Endothelial cell of umbilical vein (primary cell): ENCODE measurements at regions not wholly inside any gene's neighbourhood (a gene's known extent, or its start where the extent isn't known, plus 50 kb on each side); places are given as distances from the start of the nearest gene placed in this dataset.

Source experiments
- BruUV-seq: library from RNA; stranded (reverse); fragments of 400-500 nt; replicated peaks from 2 replicates; lab custom pipeline; 2021; lab: Mats Ljungman, UMichigan
- CTCF ChIA-PET: fragments of 300-600, 350-600 bp; sonication (Branson Sonifier 250); formaldehyde crosslinking; loops from one replicate; lab custom pipeline; 2021; ENCODE audit warnings: antibody characterized with exemption, inconsistent platforms; lab: Charles Lee
- POLR2A ChIA-PET: fragments of 300-600, 350-600 bp; sonication (Branson Sonifier 250); formaldehyde crosslinking; loops from one replicate; lab custom pipeline; 2021; ENCODE audit warnings: antibody characterized with exemption, inconsistent platforms; lab: Charles Lee
- DNase-seq: peaks from one replicate; pipeline ENCODE4 v3.0.0-alpha.2; 2011; ENCODE audit warnings: low read depth, low spot score
- FAIRE-seq: peaks from 2 replicates; lab custom pipeline; 2011; peaks lifted over from hg19 to GRCh38; lab: Jason Lieb, UNC
- H2AFZ ChIP-seq: 2 replicates; pipeline ENCODE4 v1.6.0; 2012; ENCODE audit warnings: low read depth, low read length, control low read depth, inconsistent platforms
- H3K27ac ChIP-seq: 2 replicates; pipeline ENCODE4 v1.5.1; 2011; ENCODE audit warnings: low read depth, mild to moderate bottlenecking, control low read depth, low read length, moderate library complexity; ENCODE audit not compliant: insufficient read depth
- H3K27me3 ChIP-seq, 2 experiments: 2 replicates each; pipeline versions ENCODE4 v1.6.0 to v1.6.1; 2011; ENCODE audit warnings: low read length in 2 of 2, mixed read lengths in 1 of 2; ENCODE audit not compliant: control insufficient read depth in 2 of 2, insufficient read depth in 2 of 2
- H3K36me3 ChIP-seq, 2 experiments: 2 replicates in 1 of 2; 3 replicates in 1 of 2; pipeline ENCODE4 v1.5.1; 2011; ENCODE audit warnings: low read length in 2 of 2, mild to moderate bottlenecking in 1 of 2, moderate library complexity in 1 of 2; ENCODE audit not compliant: control insufficient read depth in 2 of 2, insufficient read depth in 2 of 2; ENCODE audit errors: extremely low read depth in 1 of 2
- H3K4me1 ChIP-seq: 3 replicates; pipeline ENCODE4 v1.5.1; 2011; ENCODE audit warnings: mild to moderate bottlenecking, low read length; ENCODE audit not compliant: control insufficient read depth, insufficient read depth; ENCODE audit errors: extremely low read depth
- H3K4me2 ChIP-seq: 2 replicates; pipeline ENCODE4 v1.6.1; 2011; ENCODE audit warnings: low read length, control low read depth, mixed read lengths; ENCODE audit not compliant: insufficient read depth
- H3K4me3 ChIP-seq, 3 experiments: fragments of 200-600 bp in 1 of 3; sonication (generic), shearing (Covaris generic) in 1 of 3; replicated peaks in 1 of 3; 2 replicates each; pipeline ENCODE4 v1.5.1; 2011 to 2016; ENCODE audit warnings: control low read depth in 3 of 3, low read length in 3 of 3, mild to moderate bottlenecking in 2 of 3, inconsistent platforms in 1 of 3, low read depth in 1 of 3, moderate library complexity in 1 of 3; ENCODE audit not compliant: insufficient read depth in 1 of 3
- H3K79me2 ChIP-seq: 2 replicates; pipeline ENCODE4 v1.6.0; 2012; ENCODE audit warnings: low read length, inconsistent platforms; ENCODE audit not compliant: control insufficient read depth, insufficient read depth
- H3K9ac ChIP-seq: replicated peaks from 2 replicates; pipeline ENCODE3; 2011; ENCODE audit warnings: low read length, control low read depth; ENCODE audit not compliant: insufficient read depth; ENCODE audit errors: extremely low read depth
- H3K9me1 ChIP-seq: replicated peaks from 3 replicates; pipeline ENCODE4 v1.6.0; 2011; ENCODE audit warnings: mild to moderate bottlenecking, low read length; ENCODE audit not compliant: control insufficient read depth, insufficient read depth; ENCODE audit errors: extremely low read depth
- H3K9me3 ChIP-seq: replicated peaks from 2 replicates; pipeline ENCODE4 v1.5.1; 2012; ENCODE audit warnings: low read length, inconsistent platforms; ENCODE audit not compliant: control insufficient read depth, insufficient read depth
- H4K20me1 ChIP-seq: replicated peaks from 2 replicates; pipeline ENCODE3; 2011; ENCODE audit warnings: mild to moderate bottlenecking, low read length; ENCODE audit not compliant: control insufficient read depth, insufficient read depth; ENCODE audit errors: extremely low read depth
- EZH2 ChIP-seq: IDR thresholded peaks from 2 replicates; pipeline ENCODE4 v1.6.1; 2012; ENCODE audit warnings: borderline replicate concordance, low read depth, mild to moderate bottlenecking, moderate library complexity, low read length, inconsistent platforms; ENCODE audit not compliant: severe bottlenecking
- FOS ChIP-seq: IDR thresholded peaks from 2 replicates; pipeline ENCODE4 v1.6.1; 2011; ENCODE audit warnings: mild to moderate bottlenecking, low read length, moderate library complexity, borderline replicate concordance; ENCODE audit not compliant: insufficient read depth
- GATA2 ChIP-seq: IDR thresholded peaks from 2 replicates; pipeline ENCODE4 v1.7.0; 2011; ENCODE audit warnings: low read depth, mild to moderate bottlenecking, moderate library complexity, mixed read lengths, low read length; ENCODE audit not compliant: insufficient read length, insufficient read depth
- JUN ChIP-seq: IDR thresholded peaks from 2 replicates; pipeline ENCODE4 v1.6.1; 2011; ENCODE audit warnings: borderline replicate concordance, low read depth; ENCODE audit not compliant: insufficient read length, insufficient read depth
- MYC ChIP-seq: IDR thresholded peaks from one replicate; pipeline ENCODE4 v1.6.1; 2011; ENCODE audit warnings: mild to moderate bottlenecking, low read depth, low read length
- POLR2A ChIP-seq: IDR thresholded peaks from 2 replicates; pipeline ENCODE4 v1.6.1; 2012; ENCODE audit warnings: low read depth, mild to moderate bottlenecking, control low read depth, low read length
- POLR2AphosphoS5 ChIP-seq: IDR thresholded peaks from 2 replicates; pipeline ENCODE4 v1.6.1; 2012; ENCODE audit warnings: low read depth, mild to moderate bottlenecking, control low read depth, low read length, moderate library complexity; ENCODE audit not compliant: insufficient read depth
- dilution Hi-C: fragments of 300-500 bp; cut with MboI; formaldehyde crosslinking; loops from one replicate; pipeline ENCODE4 v1.15.0; 2019; ENCODE audit warnings: low sequenced_read_pairs; ENCODE audit not compliant: extremely low pct_ligation_motif_present
- intact Hi-C: fragments of 100-400 bp; cut with micrococcal nuclease; formaldehyde crosslinking; loops from one replicate; pipeline ENCODE4 v1.10.0; 2022
- TF ChIP-seq, protein P1 (sequence below): IDR thresholded peaks from 2 replicates; pipeline ENCODE4 v1.6.1; 2011; ENCODE audit not compliant: insufficient read depth, insufficient read length
- TF ChIP-seq, protein P2 (sequence below), 2 donors: IDR thresholded peaks; 1 replicate in 1 of 2; 2 replicates in 1 of 2; pipeline ENCODE4 v1.5.1; 2011; ENCODE audit warnings: low read length in 2 of 2, mild to moderate bottlenecking in 2 of 2, moderate library complexity in 2 of 2, control low read depth in 1 of 2, inconsistent platforms in 1 of 2, low read depth in 1 of 2; ENCODE audit not compliant: insufficient read depth in 1 of 2; ENCODE audit errors: extremely low read depth in 1 of 2

DNA sequence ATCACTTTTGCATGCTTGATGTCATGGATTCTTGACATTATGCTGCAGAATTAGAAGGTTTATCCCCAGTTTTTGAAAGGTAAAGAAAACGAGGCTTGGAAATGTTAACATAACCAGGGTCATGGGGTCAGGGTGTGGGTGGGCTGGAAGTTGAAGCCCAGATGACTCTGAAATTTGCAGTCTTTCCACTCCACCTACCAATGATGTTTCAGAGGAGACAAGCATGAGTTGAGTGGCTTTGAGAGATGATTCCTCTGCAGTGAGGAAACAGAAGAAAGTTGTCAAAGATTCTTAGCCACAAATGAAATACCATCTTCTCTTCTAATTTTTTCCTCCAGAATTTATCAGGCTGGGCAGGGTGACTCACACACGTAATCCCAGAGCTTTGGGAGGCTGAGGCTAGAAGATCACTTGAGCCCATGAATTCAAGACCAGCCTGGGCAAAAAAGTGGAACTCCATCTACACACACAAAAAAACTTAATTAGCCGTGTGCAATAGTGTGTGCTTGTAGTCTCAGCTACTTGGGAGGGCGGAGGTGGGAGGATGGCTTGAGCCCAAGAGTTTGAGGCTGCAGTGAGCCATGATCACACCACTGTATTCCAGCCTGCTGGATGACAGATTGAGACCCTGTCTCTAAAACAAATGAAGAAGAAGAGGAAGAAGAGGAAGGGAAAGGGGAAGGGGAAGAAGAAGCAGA is 239.1 kb upstream of the AUTS2 start:
- Histone ChIP-seq H4K20me1 (no peaks in the 10 kb centered on the region), H3K4me2 (no peak overlapping the region), H3K27me3 (no peaks in the 10 kb centered on the region), H3K4me3 (no peak overlapping the region), H2AFZ (no peak overlapping the region), H3K9ac (no peak overlapping the region), H3K36me3 (no peaks in the 10 kb centered on the region), H3K27ac (no peak overlapping the region), H3K9me1 (no peaks in the 10 kb centered on the region), H3K4me1 (no peaks in the 10 kb centered on the region), H3K9me3 (no peaks in the 10 kb centered on the region), H3K79me2 (no peaks in the 10 kb centered on the region)
- FAIRE-seq (no peak), DNase-seq (no peak)
- dilution Hi-C loops (no loop called here), intact Hi-C loops (no loop called here)
- no TSS peak for BruUV-seq
- TF ChIP-seq POLR2AphosphoS5 (no peak), JUN (no peak), EZH2 (no peak), GATA2 (no peak)
- TF ChIP-seq, protein P1, sequence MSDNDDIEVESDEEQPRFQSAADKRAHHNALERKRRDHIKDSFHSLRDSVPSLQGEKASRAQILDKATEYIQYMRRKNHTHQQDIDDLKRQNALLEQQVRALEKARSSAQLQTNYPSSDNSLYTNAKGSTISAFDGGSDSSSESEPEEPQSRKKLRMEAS, result no peak
- ChIA-PET POLR2A (no interaction called here), CTCF (no interaction called here)

DNA sequence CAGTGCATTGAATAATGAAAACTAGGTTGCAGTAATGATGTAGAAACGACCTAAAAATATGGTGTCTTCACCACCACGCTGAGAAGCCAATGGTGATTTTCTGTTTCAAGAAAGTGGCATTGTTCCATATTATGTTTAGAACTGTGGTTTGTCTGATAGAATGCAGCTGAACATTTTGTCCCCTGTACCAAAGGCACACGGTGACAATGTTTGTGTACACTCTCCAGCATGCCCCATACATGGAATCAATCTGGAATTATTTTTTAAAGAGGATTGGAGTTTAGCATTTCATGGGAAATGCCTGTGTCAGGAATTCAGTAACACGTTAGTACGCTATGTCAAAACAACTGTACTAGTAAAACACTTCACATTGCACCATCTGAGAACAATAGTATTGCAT is 237.4 kb upstream of the AUTS2 start:
- Histone ChIP-seq H3K27me3 (no peaks in the 10 kb centered on the region), H3K36me3 (no peaks in the 10 kb centered on the region), H3K27ac (no peak overlapping the region), H3K4me3 (no peak overlapping the region), H3K9me1 (no peaks in the 10 kb centered on the region), H3K79me2 (no peaks in the 10 kb centered on the region), H4K20me1 (no peaks in the 10 kb centered on the region), H2AFZ (no peak overlapping the region), H3K4me1 (no peaks in the 10 kb centered on the region), H3K9ac (no peak overlapping the region), H3K9me3 (peaks cover 3% of the 10 kb centered on the region), H3K4me2 (no peak overlapping the region)
- TF ChIP-seq GATA2 (no peak), FOS (no peak), JUN (no peak), POLR2A (no peak), POLR2AphosphoS5 (no peak), MYC (no peak), EZH2 (no peak)
- TF ChIP-seq, protein P1, result no peak
- TF ChIP-seq, protein P2, sequence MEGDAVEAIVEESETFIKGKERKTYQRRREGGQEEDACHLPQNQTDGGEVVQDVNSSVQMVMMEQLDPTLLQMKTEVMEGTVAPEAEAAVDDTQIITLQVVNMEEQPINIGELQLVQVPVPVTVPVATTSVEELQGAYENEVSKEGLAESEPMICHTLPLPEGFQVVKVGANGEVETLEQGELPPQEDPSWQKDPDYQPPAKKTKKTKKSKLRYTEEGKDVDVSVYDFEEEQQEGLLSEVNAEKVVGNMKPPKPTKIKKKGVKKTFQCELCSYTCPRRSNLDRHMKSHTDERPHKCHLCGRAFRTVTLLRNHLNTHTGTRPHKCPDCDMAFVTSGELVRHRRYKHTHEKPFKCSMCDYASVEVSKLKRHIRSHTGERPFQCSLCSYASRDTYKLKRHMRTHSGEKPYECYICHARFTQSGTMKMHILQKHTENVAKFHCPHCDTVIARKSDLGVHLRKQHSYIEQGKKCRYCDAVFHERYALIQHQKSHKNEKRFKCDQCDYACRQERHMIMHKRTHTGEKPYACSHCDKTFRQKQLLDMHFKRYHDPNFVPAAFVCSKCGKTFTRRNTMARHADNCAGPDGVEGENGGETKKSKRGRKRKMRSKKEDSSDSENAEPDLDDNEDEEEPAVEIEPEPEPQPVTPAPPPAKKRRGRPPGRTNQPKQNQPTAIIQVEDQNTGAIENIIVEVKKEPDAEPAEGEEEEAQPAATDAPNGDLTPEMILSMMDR (IDR thresholded peaks at IDR 0.05; ENCODE audit: extremely low read depth in 1 of 2, insufficient read depth in 1 of 2, low read depth in 1 of 2, low read length in 2 of 2), result no peak
- DNase-seq (no peak), FAIRE-seq (no peak)
- POLR2A ChIA-PET, result no interaction called here
- CTCF ChIA-PET, result no interaction called here
- dilution Hi-C loops, result no loop called here
- intact Hi-C loops, result no loop called here
- no TSS peak for BruUV-seq
